Lower lobe of right lung (tissue), 2 donors: ENCODE measurements at regions not wholly inside any gene's neighbourhood (a gene's known extent, or its start where the extent isn't known, plus 50 kb on each side); places are given as distances from the start of the nearest gene placed in this dataset.

ENCODE experiments used
- ATAC-seq, 2 donors: fragments of 200-7000 bp; cut with Tn5 transposase; one replicate each; pipeline ENCODE4 v1.9.1; 2020 to 2022; ENCODE audit warnings: mild to moderate bottlenecking in 2 of 2, moderate library complexity in 2 of 2
- DNase-seq: peaks from one replicate; pipeline ENCODE4 v3.0.0-alpha.2; 2020
- H3K27ac ChIP-seq: fragments of 200-600 bp; one replicate; pipeline ENCODE4 v1.8.0; 2022
- H3K27me3 ChIP-seq: fragments of 200-600 bp; one replicate; pipeline ENCODE4 v1.8.0; 2022; ENCODE audit warnings: low read depth
- H3K36me3 ChIP-seq: fragments of 200-600 bp; one replicate; pipeline ENCODE4 v1.8.0; 2022; ENCODE audit warnings: mild to moderate bottlenecking
- H3K4me1 ChIP-seq: fragments of 200-600 bp; one replicate; pipeline ENCODE4 v1.8.0; 2022
- H3K4me3 ChIP-seq: fragments of 200-600 bp; one replicate; pipeline ENCODE4 v1.8.0; 2022; ENCODE audit warnings: mild to moderate bottlenecking
- H3K9me3 ChIP-seq: fragments of 200-600 bp; one replicate; pipeline ENCODE4 v1.8.0; 2022
- intact Hi-C: fragments of 100-400 bp; cut with DNase I; formaldehyde crosslinking; loops from one replicate; pipeline ENCODE4 v1.11.0; 2022
- TF ChIP-seq, protein P1 (sequence below): fragments of 200-600 bp; IDR thresholded peaks from one replicate; pipeline ENCODE4 v1.8.0; 2022; ENCODE audit warnings: antibody characterized with exemption, mild to moderate bottlenecking
- donor health status: DM: no; HTN: yes; CAD: no; lungs with severe emphysema.

DNA sequence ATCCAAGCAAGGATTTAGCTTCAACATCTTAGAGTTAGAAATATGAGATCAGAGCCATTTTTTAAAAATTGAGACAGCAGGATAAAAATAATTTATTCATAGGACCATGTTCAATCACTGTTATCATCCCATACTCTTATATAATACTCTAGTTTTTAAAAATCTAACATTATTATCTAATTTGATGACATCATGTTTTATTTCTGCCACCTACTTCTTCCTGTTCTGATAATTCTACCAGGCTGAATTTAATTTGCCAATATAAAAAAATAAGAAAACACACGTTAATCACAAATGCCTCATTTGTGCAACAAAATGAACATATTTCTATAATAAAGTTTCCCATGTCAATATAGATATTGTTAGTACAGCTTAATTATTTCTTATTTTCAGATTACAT, 621.7 kb downstream of the KCNJ3 start:
- no peaks in the 10 kb centered on the region for H3K27me3 ChIP-seq
- DNase-seq, result no peak
- H3K27ac ChIP-seq, result no peak overlapping the region
- ATAC-seq, result no peak
- no peaks in the 10 kb centered on the region for H3K4me1 ChIP-seq
- H3K9me3 ChIP-seq, result no peaks in the 10 kb centered on the region
- no peak overlapping the region for H3K4me3 ChIP-seq
- TF ChIP-seq, protein P1, sequence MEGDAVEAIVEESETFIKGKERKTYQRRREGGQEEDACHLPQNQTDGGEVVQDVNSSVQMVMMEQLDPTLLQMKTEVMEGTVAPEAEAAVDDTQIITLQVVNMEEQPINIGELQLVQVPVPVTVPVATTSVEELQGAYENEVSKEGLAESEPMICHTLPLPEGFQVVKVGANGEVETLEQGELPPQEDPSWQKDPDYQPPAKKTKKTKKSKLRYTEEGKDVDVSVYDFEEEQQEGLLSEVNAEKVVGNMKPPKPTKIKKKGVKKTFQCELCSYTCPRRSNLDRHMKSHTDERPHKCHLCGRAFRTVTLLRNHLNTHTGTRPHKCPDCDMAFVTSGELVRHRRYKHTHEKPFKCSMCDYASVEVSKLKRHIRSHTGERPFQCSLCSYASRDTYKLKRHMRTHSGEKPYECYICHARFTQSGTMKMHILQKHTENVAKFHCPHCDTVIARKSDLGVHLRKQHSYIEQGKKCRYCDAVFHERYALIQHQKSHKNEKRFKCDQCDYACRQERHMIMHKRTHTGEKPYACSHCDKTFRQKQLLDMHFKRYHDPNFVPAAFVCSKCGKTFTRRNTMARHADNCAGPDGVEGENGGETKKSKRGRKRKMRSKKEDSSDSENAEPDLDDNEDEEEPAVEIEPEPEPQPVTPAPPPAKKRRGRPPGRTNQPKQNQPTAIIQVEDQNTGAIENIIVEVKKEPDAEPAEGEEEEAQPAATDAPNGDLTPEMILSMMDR, result no peak
- intact Hi-C loops, result no loop called here
- H3K36me3 ChIP-seq, result no peaks in the 10 kb centered on the region

- H3K27ac ChIP-seq, result no peak overlapping the region
- H3K36me3 ChIP-seq, result no peaks in the 10 kb centered on the region
- DNase-seq, result no peak
- TF ChIP-seq, protein P1, result no peak
- H3K4me3 ChIP-seq, result no peak overlapping the region
- intact Hi-C loops, result no loop called here
- no peaks in the 10 kb centered on the region for H3K27me3 ChIP-seq
- no peak for ATAC-seq
- H3K9me3 ChIP-seq, result no peaks in the 10 kb centered on the region
- no peaks in the 10 kb centered on the region for H3K4me1 ChIP-seq
Observed at GRCh38 chr2:155318710-155319109, 620.2 kb downstream of the KCNJ3 start.

DNA sequence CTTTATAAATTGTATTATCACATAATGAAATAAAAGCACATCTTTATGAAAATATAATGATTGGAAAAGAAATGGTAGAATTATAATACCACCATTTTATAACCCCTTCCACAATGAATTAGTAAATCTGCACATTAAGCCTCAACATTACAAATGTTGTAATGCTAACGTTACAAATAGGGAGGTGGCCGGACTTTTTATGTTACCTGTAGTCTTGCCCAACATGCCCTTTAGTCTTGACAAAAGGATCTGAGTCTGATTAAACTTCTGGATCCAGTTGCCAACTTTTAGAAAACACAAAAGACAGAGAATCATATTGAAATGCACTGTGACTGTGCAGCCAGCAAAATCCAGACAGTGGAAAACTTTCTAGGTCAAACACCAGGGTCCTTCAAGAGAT, 617.3 kb downstream of the KCNJ3 start:
- DNase-seq (no peak), ATAC-seq (no peak)
- no peak overlapping the region for H3K27ac ChIP-seq
- H3K36me3 ChIP-seq, result no peaks in the 10 kb centered on the region
- H3K9me3 ChIP-seq, result no peaks in the 10 kb centered on the region
- H3K27me3 ChIP-seq, result no peaks in the 10 kb centered on the region
- intact Hi-C loops, result no loop called here
- no peaks in the 10 kb centered on the region for H3K4me1 ChIP-seq
- TF ChIP-seq, protein P1, result no peak
- no peak overlapping the region for H3K4me3 ChIP-seq

GRCh38 chr2:155310589-155310988, 612.1 kb downstream of the KCNJ3 start:
- peak in 1 of 2 donors; percentile 33 for ATAC-seq

GRCh38 chr2:155309483-155309882, 611.0 kb downstream of the KCNJ3 start:
- Histone ChIP-seq H3K9me3 (no peaks in the 10 kb centered on the region), H3K27me3 (no peaks in the 10 kb centered on the region), H3K4me1 (no peaks in the 10 kb centered on the region), H3K27ac (no peak overlapping the region), H3K36me3 (no peaks in the 10 kb centered on the region), H3K4me3 (no peak overlapping the region)
- TF ChIP-seq, protein P1, result no peak
- DNase-seq (no peak), ATAC-seq (no peak)
- intact Hi-C loops, result no loop called here

More at GRCh38 chr2:155310589-155310988, 612.1 kb downstream of the KCNJ3 start:
- Histone ChIP-seq H3K27me3 (no peaks in the 10 kb centered on the region), H3K4me1 (no peaks in the 10 kb centered on the region), H3K27ac (no peak overlapping the region), H3K36me3 (no peaks in the 10 kb centered on the region), H3K9me3 (no peaks in the 10 kb centered on the region), H3K4me3 (no peak overlapping the region)
- TF ChIP-seq, protein P1, result peak; percentile 54
- intact Hi-C loops, result no loop called here
- DNase-seq, result no peak
